DND-41 (cell line): ENCODE measurements at regions not wholly inside any gene's neighbourhood (a gene's known extent, or its start where the extent isn't known, plus 50 kb on each side); places are given as distances from the start of the nearest gene placed in this dataset.

Experiments used
- EZH2 ChIP-seq: IDR thresholded peaks from 3 replicates; pipeline ENCODE4 v1.6.1; 2012; ENCODE audit warnings: borderline replicate concordance, low read depth, mild to moderate bottlenecking, moderate library complexity, low read length, inconsistent platforms; ENCODE audit not compliant: severe bottlenecking
- TF ChIP-seq, protein P1 (sequence below): IDR thresholded peaks from 2 replicates; pipeline ENCODE4 v1.5.1; 2012; ENCODE audit warnings: borderline replicate concordance, low read length, moderate library complexity, mild to moderate bottlenecking; ENCODE audit not compliant: poor library complexity, severe bottlenecking; ENCODE audit errors: extremely low read depth

DNA sequence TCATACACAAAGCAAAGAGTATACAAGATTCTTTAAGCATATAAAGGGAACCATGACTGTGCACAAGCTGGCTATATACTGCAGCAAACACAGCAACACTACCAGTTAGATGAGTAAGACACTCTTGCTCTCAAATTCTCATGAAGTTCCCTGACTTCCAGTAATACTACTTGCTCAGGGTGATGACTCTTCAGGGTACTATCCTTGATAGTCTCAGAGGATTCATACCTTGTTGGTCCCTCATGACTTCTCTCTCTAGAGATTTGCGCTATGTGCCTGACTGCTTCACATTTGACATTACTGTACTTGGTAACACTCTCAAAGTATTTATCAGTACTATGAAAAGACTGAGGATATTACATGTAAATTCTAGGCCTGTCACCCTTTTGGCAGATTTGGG is 159.8 kb upstream of the ZRANB2 start:
- TF ChIP-seq, protein P1, sequence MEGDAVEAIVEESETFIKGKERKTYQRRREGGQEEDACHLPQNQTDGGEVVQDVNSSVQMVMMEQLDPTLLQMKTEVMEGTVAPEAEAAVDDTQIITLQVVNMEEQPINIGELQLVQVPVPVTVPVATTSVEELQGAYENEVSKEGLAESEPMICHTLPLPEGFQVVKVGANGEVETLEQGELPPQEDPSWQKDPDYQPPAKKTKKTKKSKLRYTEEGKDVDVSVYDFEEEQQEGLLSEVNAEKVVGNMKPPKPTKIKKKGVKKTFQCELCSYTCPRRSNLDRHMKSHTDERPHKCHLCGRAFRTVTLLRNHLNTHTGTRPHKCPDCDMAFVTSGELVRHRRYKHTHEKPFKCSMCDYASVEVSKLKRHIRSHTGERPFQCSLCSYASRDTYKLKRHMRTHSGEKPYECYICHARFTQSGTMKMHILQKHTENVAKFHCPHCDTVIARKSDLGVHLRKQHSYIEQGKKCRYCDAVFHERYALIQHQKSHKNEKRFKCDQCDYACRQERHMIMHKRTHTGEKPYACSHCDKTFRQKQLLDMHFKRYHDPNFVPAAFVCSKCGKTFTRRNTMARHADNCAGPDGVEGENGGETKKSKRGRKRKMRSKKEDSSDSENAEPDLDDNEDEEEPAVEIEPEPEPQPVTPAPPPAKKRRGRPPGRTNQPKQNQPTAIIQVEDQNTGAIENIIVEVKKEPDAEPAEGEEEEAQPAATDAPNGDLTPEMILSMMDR = no peak
- TF ChIP-seq EZH2 = no peak
